ENCODE measurements at regions not wholly inside any gene's neighbourhood (a gene's known extent, or its start where the extent isn't known, plus 50 kb on each side); places are given as distances from the start of the nearest gene placed in this dataset.
A peak's percentile ranks its signal among the peaks of the same experiment; 100 is the strongest.
"Not testable (repeated sequence)": the region's sequence is repeated elsewhere in the genome, so short reads cannot be mapped to it uniquely, and the experiment has no call there.

DNA sequence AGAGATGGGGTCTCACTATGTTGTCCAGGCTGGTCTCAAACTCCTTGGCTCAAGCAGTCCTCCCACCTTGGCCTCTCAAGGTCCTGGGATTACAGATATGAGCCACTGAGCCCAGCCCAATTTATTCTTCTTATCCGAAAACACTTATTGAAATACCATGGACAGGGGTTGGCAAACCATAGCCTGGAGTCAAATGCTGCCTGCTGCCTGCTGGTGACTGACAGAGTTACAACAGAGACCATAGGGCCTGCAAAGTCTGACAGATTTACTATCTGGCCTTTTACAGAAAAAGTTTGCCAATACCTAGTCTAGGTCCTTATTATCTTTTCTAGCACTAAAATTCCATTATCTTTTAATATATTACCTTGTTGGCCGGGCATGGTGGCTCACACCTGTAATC lies 87.1 kb upstream of the ZNF281 start:
- DNase-seq: no peak

DNA sequence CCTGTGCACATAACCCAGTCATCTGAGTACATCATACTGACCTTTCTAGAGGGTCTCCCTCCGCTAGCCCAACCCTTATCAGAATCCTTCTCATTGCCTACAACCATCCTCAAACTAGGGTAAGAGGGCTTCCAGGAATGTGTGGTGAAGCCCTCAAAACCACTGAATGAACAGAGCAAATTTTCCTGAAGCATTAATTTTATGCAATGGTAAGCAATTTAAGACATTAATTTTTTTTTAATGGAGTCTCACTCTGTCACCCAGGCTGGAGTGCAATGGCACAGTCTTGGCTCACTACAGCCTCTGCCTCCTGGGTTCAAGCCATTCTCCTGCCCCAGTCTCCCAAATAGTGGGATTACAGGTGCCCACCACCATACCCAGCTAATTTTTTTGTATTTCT lies 86.1 kb upstream of the ZNF281 start:
- DNase-seq: no peak

DNA sequence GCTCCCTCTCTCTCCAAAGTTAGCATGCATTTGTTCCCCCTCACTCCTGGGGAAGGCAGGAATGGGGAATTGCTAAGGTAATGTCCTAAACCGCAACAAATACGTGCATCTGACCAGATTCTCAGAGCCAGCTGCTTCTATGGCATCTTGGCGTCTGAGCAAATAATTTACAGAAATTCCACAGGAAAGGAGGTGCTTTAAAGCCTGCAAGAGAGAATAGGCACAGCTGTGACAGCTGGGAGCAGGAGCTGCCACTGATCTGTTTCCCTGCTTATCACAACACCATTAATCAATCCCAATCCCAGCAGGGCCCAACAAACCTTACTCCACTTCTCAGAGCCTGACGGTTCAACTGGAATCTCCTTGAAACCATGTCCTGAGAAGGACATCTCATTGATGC lies 83.5 kb upstream of the ZNF281 start:
- no peak for DNase-seq

DNA sequence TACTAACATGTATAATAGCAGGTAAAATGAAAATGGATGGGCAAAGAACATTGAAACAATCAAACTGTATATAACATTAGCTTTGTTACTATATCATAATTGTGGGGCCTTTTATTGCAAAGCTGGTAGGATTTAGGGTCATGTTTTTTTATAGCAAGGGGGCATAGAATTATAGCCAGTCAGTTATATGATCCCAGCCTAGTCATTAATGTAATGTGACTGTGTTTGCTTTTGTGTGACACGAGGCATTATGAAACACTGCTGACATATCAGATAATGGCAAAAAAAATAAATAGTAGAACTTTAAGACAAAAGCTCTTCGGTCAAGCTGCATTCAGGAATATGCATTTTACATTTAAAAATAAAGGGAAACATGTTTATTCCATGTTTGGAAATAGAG lies 81.3 kb upstream of the ZNF281 start:
- no peak for DNase-seq

DNA sequence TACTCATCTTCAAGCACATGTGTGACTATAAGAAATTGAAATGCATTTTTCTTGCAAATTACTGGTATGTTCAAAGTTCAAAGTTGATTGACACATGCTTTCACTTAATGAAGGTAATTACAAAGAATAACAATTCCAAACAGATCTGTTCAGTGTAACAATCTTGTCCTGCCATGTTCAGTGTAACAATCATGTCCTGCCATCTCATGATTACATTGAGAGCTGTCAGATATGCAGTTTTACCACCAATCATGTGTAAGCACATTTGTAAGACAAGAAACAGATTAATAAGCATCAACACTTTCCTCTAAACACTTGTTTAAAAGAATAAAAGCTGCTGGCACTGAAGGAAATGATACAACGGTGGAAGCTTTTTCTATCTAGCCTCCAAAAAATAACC lies 80.3 kb upstream of the ZNF281 start:
- no peak for DNase-seq

DNA sequence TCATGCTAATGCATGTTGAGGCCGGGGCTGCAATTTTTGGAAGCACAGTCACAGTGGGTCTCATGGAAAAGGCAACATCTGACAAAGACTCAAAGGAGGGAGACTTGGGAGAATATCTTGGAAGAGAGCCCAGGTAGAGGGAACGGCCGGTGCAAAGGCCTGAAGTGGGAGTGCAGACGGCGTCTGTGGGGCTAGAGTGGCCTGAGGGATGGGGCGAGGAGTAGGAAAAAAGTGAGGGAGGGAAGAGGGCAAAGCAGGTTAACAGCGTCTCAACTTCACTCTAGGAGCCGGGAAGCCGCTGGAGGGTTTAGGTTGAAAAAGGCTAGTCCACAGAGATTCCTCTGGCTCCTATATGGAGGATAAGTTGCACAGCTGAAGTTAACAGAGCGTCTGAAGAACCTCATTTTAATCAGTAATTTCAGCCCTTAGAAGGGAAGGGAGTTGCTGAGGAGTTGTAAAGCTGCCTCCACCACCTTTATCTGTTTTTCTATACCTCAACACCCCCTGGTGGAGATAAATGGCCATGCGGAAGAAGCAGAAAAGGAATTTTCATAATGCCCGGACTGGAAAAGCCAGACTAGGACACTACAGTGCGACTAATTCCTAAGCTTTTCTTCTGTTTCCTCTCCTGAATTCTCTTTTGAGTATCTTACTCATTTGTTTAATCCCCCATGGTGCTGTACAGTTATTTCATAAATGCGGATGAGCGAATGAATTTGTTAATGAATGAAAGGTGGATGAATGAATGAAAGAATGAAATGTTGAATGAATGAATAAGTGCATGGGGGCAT lies 78.7 kb upstream of the ZNF281 start:
- peak; percentile 33 to 64 for DNase-seq

DNA sequence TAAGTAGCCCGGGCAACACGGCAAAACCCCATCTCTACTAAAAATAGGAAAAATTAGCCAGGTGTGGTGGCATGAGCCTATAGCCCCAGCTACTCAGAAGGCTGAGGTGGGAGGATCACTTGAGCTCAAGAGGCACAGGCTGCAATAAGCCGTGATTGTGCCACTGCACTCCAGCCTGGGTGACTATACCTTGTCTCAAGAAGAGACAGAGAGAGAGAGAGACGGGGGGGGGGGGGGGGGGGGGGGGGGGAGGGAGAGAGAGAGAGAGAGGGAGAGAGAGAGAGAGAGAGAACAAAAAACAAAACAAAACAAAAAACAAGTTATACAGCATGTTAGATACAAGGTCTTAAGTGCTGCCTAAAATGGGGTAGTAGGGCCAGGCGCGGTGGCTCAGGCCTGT lies 77.8 kb upstream of the ZNF281 start:
- DNase-seq: peak in 1 of 2 donors; percentile 27

DNA sequence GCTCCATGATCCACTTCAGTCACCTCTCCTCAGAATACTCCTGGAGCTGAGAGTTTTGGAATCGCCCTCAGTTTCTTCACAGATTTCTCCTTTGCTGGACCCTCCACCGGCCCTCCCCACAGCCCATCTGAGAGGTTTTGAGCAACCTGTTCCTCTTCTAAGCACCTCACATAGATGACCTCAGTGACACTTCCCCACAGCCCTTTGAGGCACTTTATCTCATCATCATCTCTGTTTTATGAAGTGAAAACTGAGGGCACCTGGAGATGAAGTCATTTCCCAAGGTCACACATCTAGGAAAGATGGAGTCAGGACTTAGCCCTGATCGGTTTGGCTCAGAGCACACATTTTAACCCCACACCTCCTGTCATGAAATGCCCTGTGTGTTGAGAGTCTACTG lies 76.8 kb upstream of the ZNF281 start:
- DNase-seq: no peak

DNA sequence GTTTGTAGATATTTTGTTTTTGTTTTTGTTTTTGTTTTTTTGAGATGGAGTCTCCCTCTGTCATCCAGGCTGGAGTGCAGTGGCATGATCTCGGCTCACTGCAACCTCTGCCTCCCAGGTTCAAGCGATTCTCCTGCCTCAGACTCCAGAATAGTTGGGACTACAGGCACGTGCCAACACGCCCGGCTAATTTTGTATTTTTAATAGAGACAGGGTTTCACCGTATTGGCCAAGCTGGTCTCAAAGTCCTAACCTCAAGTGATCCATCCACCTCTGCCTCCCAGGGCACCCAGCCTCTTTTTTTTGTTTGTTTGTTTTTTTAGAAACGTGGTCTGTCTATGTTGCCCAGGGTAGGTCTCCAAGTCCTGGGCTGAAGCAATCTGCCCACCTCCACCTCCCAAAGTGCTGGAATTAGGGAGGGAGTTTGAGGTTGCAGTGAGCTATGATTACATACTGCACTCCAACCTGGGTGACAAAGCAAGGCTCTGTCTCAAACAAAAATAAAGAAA lies 74.7 kb upstream of the ZNF281 start:
- not testable (repeated sequence) for DNase-seq

DNA sequence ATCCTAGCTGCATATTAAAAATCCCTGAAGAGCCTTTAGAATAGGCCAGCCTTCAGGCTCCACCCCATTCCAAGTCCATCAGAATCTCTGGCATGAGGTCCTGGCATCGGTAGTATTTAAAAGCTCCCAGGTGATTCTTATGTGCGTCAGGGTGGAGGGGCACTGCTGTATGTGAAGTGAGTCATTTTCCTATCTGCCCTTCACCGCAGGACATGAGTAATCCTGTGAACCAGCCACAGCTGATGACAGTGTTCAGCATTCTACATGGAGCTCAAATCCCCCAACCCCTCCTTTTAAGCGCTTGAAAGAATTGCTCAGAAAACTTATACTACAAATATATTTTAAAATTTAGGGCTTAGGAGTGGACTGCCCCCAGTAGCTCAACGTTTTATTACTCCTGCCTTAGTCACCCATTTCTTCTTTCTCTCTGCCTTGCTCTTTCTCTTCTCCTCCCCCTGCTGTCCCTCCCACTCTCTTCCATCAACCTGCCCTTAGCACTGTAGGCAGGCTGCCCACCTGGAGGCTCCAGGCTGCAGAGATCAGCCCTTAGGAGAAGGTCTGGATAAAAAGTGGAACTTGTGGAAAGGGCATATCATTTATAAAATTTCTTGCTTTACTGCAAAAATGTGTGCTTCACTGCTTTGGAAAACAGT lies 73.8 kb upstream of the ZNF281 start:
- DNase-seq: no peak

DNA sequence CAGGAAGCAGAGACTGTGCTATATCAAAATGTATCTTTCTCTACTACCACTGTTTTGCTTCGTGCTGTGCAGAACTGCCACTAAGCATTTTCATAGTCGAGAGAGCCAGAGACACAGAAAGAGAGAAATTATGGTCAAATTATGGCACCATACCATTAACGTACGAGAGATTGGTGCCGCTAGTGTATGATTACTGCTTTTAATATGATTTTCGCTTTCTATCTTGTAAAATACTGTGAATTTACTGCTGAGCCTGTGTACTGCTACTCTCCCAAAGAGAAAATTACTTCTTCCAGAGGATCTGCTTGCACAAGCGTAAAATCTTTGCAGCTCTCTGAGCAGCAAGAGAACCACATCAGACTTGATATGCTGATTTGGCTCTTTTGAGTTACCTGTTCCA lies 71.1 kb upstream of the ZNF281 start:
- DNase-seq: no peak

DNA sequence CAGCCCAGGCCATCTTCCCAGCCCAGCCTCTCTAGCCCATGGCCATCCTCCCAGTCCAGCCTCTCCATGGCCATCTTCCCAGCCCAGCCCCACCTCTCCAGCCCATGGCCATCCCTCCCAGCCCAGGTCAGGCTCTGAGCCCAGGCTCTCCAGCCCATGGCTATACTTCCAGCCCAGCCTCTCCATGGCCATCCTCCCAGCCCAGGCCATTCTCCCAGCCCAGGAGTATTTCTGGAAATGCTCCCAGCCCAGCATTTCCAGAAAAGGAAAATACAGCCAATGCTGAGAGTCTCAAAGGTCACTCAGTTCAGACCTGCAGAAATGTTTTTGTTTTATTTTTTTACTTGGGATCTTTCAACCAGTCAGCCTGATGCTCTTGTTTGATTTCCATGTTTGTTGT lies 70.0 kb upstream of the ZNF281 start:
- no peak for DNase-seq

DNA sequence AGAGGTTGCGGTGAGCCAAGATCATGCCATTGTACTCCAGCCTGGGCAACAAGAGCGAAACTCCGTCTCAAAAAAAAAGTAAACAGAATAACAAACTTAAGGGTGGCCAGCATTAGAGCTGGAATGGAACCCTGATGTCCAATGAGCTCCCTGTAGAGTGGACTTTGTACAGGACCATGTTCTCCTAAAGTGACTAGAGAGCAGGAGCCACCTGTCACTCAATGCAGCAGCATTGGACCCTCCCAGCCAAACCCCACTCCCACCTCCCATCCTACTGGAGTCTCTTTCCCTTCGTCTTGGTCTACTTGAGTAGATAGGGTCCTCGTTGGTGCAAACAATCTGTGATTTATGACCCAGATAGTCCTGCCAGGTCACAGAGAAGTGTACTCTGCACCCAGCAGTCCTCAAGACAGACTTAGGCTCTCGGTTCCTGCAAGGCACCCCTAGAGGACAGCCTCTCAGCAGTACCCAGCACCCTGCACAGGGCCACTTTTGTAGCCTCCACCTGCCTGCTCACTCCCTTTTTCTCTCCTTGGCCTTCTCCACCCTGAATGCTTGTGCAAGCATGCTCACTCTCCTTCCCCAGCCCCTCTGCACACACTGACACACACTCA lies 69.2 kb upstream of the ZNF281 start:
- no peak for DNase-seq

DNA sequence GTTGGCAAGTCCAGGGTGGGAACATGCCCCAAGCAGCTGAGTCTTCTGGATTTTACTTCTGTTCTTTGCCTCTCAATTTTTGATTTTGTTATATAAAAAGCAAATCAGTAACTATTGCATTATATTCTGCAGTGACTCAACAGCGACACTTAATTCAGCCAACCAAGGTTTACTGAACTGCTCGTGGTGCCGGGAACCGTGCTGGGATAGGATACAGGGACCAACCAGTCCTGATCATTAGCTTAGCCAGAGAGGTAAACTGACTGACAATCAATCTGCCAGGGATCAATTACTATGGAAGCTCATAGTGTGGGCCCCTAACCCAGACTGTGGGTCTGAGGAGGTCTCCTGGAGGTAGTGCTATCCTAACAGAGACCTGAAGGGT lies 68.4 kb upstream of the ZNF281 start:
- DNase-seq: no peak

DNA sequence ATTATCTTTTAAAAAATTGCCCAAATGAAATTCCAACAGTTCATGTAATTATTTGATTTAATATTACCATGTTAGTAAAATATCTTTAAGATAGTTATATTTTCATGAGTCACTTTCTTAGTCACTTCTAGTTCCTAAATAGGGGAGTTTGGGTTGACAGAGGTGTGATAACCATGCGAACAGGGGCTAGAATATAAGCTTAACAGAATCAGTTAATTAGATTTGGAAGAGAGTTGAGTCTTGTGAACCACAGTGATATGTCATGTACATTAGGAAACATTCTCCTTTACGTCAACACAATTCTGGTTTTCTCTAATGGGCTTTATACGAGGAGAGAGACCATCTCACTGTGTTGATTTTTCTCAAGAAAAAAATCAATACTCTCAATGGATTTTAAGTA lies 64.8 kb upstream of the ZNF281 start:
- no peak for DNase-seq

DNA sequence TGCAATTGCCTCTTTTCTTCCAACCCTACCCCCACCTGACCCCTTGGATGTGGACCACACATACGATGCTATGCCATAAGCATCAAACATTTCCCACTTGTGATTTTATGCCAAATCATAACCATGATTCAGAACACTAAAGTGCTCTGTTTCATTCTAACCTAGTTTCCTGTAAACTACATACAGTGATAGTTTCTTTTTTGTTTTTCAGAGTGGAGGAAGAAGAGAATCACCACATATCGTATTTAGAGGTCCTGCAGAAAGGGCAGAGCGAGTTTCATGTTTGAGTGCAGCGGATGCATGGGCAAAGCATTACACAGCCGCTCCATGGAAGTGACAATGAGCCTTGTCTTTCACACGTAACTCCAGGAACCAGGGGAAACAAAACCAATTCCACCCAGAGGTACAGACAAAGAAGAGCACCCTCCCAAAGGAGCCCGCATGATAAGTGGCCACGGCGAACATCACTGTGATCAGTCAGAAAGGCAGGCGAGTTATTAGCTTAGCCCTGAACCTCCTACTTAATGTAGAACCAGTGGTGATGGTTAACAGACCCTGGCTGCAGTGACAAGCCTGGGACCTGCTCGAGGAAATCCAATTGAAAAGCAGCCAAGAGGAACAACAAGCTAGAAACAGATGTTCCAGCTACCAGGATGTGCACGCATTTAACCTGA lies 64.0 kb upstream of the ZNF281 start:
- no peak for DNase-seq

DNA sequence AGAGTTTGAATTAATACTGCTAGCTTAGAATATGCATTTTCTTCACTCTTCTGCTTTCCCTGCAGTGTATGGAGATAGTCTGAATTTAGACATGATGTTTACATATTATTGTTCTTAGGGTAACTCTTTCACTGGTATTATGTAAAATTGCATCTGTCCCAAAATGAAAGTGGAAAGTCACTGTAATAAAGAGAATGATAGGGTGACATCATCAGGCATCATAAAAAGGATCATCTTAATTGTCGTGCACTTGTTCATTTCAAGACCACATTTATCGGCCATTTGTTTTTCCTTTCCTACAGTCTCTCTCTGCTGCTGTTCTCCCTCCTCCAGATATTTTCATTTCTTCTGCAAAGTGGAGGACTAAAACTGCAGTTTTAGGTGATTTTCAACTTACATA lies 61.9 kb upstream of the ZNF281 start:
- no peak for DNase-seq

DNA sequence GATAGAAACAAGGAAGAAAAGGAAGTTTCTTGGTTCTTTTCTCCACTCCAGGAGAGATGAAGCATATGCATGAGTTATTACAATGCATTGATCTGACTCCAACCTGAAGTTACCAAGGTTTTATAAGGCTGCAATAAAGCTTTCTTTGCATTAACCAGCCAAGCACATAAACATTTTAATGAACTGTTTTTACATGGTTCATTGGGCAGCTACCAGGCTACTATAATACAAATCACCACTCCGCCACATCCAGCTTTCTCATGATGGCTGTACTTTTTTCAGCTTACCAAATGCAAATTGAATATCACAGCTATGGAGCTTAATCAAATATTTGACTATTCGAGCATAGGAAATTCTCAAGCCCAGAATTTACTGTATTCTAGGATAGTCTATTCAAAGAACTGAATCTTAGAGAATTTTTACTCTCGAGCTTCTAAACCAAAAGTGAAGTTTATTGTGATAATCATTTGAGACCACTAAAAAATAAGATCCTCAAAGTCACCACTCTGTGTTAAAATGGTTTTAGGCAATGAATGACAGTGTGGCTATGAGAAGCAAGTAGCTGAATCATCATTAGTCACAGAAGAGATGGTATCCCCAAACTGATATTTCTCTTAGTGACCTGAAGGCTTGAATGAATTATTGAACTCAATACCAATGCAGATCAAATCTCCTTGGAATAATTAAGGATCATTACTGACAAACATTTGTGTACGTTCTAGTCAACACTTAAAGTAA lies 58.6 kb upstream of the ZNF281 start:
- DNase-seq: no peak

DNA sequence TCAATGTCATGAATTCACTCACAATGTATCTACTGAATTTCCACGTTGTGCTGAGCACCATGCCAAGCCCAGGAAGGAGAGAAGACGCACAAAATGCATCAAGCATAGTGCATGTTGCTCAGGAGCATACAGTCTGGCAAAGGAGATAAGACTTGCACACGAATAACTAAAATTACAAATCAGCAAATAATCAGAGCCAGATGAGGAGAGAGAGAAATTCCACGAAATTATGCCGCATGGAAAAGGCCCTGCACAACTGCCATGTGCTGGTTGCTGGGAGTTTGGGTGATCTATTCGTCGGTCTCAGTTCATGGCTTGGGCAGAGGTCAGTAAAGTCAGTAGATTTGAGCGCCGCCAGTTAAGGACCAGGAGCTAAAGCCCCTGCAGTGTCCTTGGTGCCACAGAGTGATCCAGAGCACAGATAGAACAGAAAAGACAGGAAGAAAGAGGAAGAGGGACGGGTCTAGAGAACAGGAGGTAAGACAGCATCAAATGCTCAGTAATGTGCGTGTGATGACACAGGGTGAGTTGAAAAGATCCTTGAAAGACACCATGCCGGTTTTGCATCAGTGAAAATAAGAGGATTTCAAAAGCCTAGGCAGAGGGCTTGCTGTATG lies 55.1 kb upstream of the ZNF281 start:
- no peak for DNase-seq
